Right lobe of liver (tissue), 6 donors: ENCODE measurements at regions not wholly inside any gene's neighbourhood (a gene's known extent, or its start where the extent isn't known, plus 50 kb on each side); places are given as distances from the start of the nearest gene placed in this dataset.

ENCODE experiments used
- ATAC-seq, 4 donors: fragments of 200-7000 bp; cut with Tn5 transposase; one replicate each; pipeline ENCODE4 v1.9.1; 2020; ENCODE audit warnings: mild to moderate bottlenecking in 4 of 4, moderate library complexity in 4 of 4
- DNase-seq, 3 donors: peaks; one replicate each; pipeline ENCODE4 v3.0.0-alpha.2; 2020
- H3K27ac ChIP-seq, 3 donors: fragments of 200-600 bp; one replicate each; pipeline ENCODE4 v1.8.0; 2022
- H3K27me3 ChIP-seq, 2 donors: fragments of 200-600 bp; one replicate each; pipeline ENCODE4 v1.8.0; 2022
- H3K36me3 ChIP-seq, 4 donors: fragments of 200-600 bp; sonication (generic) in 1 of 4; one replicate each; pipeline versions ENCODE4 v1.5.1 to v1.8.0; 2017 to 2022; ENCODE audit warnings: control low read depth in 1 of 4
- H3K4me1 ChIP-seq, 4 donors: fragments of 200-600 bp; sonication (generic) in 1 of 4; one replicate each; pipeline versions ENCODE4 v1.5.1 to v1.8.0; 2017 to 2022; ENCODE audit warnings: control low read depth in 1 of 4
- H3K4me3 ChIP-seq, 3 donors: fragments of 200-600 bp; one replicate each; pipeline ENCODE4 v1.8.0; 2022
- H3K9me3 ChIP-seq, 4 donors: fragments of 200-600 bp; sonication (generic) in 1 of 4; one replicate each; pipeline versions ENCODE4 v1.5.1 to v1.8.0; 2017 to 2022; ENCODE audit warnings: control low read depth in 1 of 4
- CTCF ChIP-seq, 4 donors: fragments of 200-600 bp in 3 of 4; fragments of 450-650 bp in 1 of 4; IDR thresholded peaks; one replicate each; pipeline versions ENCODE4 v1.5.1 to v1.8.0; 2016 to 2022; ENCODE audit warnings: antibody characterized with exemption in 4 of 4, mild to moderate bottlenecking in 2 of 4
- POLR2A ChIP-seq: fragments of 450-650 bp; IDR thresholded peaks from one replicate; pipeline ENCODE4 v1.6.1; 2017; ENCODE audit warnings: antibody characterized with exemption, mild to moderate bottlenecking
- WGBS: methylation state at CpG from one replicate; pipeline ENCODE4 v1.1.6; 2018; ENCODE audit warnings: low coverage, low lambda C conversion rate; ENCODE audit not compliant: insufficient coverage; ENCODE audit errors: missing lambda C conversion rate; 5-methylcytosine and 5-hydroxymethylcytosine counted together
- intact Hi-C, 2 donors: fragments of 100-400 bp; cut with DNase I; formaldehyde crosslinking; loops; one replicate each; pipeline versions ENCODE4 v1.11.2 to v1.14.1; 2022
- donor health status: DM: no; HTN: yes; CAD: no.
- donor health status: DM: no; HTN: no; CAD: no.
- donor health status: DM: no; HTN: no; CAD: no.
- donor health status: DM: no; HTN: yes; CAD: no.
- donor health status: DM: no; HTN: yes; CAD: no.

GRCh38 chr12:108400900-108401480, 61.9 kb upstream of the CMKLR1 start:
- ATAC-seq (no peak), DNase-seq (no peak)
- no peaks in the 10 kb centered on the region for H3K4me1 ChIP-seq
- no peak overlapping the region for H3K27ac ChIP-seq
- 39% methylated on average over 3 of the region's 3 CpGs for whole genome bisulfite sequencing
- H3K36me3 ChIP-seq, result no peaks in the 10 kb centered on the region
- H3K4me3 ChIP-seq, result no peak overlapping the region
- H3K27me3 ChIP-seq, result no peaks in the 10 kb centered on the region
- H3K9me3 ChIP-seq, result no peaks in the 10 kb centered on the region
- TF ChIP-seq CTCF (IDR thresholded peaks at IDR 0.05) (no peak), POLR2A (no peak)
- intact Hi-C loops, result no loop called here

GRCh38 chr12:108400481-108400880, 61.4 kb upstream of the CMKLR1 start:
- TF ChIP-seq POLR2A, result no peak
- no peak for TF ChIP-seq CTCF (IDR thresholded peaks at IDR 0.05)
- DNase-seq, result no peak
- intact Hi-C loops, result no loop called here
- Histone ChIP-seq H3K4me3 (no peak overlapping the region), H3K27ac (no peak overlapping the region), H3K36me3 (no peaks in the 10 kb centered on the region), H3K4me1 (no peaks in the 10 kb centered on the region), H3K27me3 (no peaks in the 10 kb centered on the region), H3K9me3 (no peaks in the 10 kb centered on the region)
- 70% methylated on average over 2 of the region's 2 CpGs for WGBS
- ATAC-seq, result no peak

GRCh38 chr12:108400056-108400455, 60.9 kb upstream of the CMKLR1 start:
- Histone ChIP-seq H3K4me3 (no peak overlapping the region), H3K27ac (no peak overlapping the region), H3K27me3 (no peaks in the 10 kb centered on the region), H3K36me3 (no peaks in the 10 kb centered on the region), H3K9me3 (no peaks in the 10 kb centered on the region), H3K4me1 (no peaks in the 10 kb centered on the region)
- 54% methylated on average over 2 of the region's 3 CpGs for WGBS
- ATAC-seq, result no peak
- TF ChIP-seq CTCF (IDR thresholded peaks at IDR 0.05) (no peak), POLR2A (no peak)
- intact Hi-C loops, result no loop called here
- no peak for DNase-seq

GRCh38 chr12:108399514-108399913, 60.4 kb upstream of the CMKLR1 start:
- Histone ChIP-seq H3K27ac (no peak overlapping the region), H3K4me1 (no peaks in the 10 kb centered on the region), H3K9me3 (no peaks in the 10 kb centered on the region), H3K4me3 (no peak overlapping the region), H3K36me3 (no peaks in the 10 kb centered on the region), H3K27me3 (no peaks in the 10 kb centered on the region)
- intact Hi-C loops, result no loop called here
- DNase-seq (no peak), ATAC-seq (no peak)
- WGBS, result 33% methylated on average over 4 of the region's 5 CpGs
- TF ChIP-seq CTCF (IDR thresholded peaks at IDR 0.05) (no peak), POLR2A (no peak)

- intact Hi-C loops, result no loop called here
- 66% methylated on average over 5 of the region's 5 CpGs for whole genome bisulfite sequencing
- no peaks in the 10 kb centered on the region for H3K27me3 ChIP-seq
- ATAC-seq (peak in 1 of 4 donors; percentile 43), DNase-seq (no peak)
- H3K36me3 ChIP-seq, result no peaks in the 10 kb centered on the region
- H3K9me3 ChIP-seq, result no peaks in the 10 kb centered on the region
- no peak overlapping the region for H3K4me3 ChIP-seq
- H3K27ac ChIP-seq, result no peak overlapping the region
- no peaks in the 10 kb centered on the region for H3K4me1 ChIP-seq
- TF ChIP-seq POLR2A, result no peak
- no peak for TF ChIP-seq CTCF (IDR thresholded peaks at IDR 0.05)
These were observed 55.1 kb upstream of the CMKLR1 start for GRCh38 chr12:108394196-108394595.
